Heart right ventricle (tissue), 16 donors: ENCODE measurements at regions not wholly inside any gene's neighbourhood (a gene's known extent, or its start where the extent isn't known, plus 50 kb on each side); places are given as distances from the start of the nearest gene placed in this dataset.

ENCODE experiments used
- ATAC-seq, 8 donors: fragments of 200-7000 bp; cut with Tn5 transposase; one replicate each; pipeline ENCODE4 v1.9.1; 2020; ENCODE audit warnings: mild to moderate bottlenecking in 8 of 8, moderate library complexity in 8 of 8, moderate number of reproducible peaks in 1 of 8
- DNase-seq, 2 donors: peaks; one replicate each; pipeline ENCODE4 v3.0.0-alpha.2; 2020
- H3K27ac ChIP-seq, 10 donors: fragments of 200-600 bp; sonication (generic) in 2 of 10; one replicate each; pipeline versions ENCODE4 v1.5.0 to v1.8.0; 2020 to 2022; ENCODE audit warnings: mild to moderate bottlenecking in 3 of 10
- H3K27me3 ChIP-seq, 7 donors: fragments of 200-600 bp; one replicate each; pipeline ENCODE4 v1.8.0; 2021 to 2022; ENCODE audit warnings: mild to moderate bottlenecking in 2 of 7
- H3K36me3 ChIP-seq, 9 donors: fragments of 200-600 bp; sonication (generic) in 1 of 9; one replicate each; pipeline versions ENCODE4 v1.5.0 to v1.8.0; 2020 to 2022; ENCODE audit warnings: mild to moderate bottlenecking in 2 of 9
- H3K4me1 ChIP-seq, 9 donors: fragments of 200-600 bp; sonication (generic) in 1 of 9; one replicate each; pipeline versions ENCODE4 v1.5.0 to v1.8.0; 2020 to 2022; ENCODE audit warnings: mild to moderate bottlenecking in 4 of 9
- H3K4me3 ChIP-seq, 10 donors: fragments of 200-600 bp; sonication (generic) in 2 of 10; one replicate each; pipeline versions ENCODE4 v1.5.0 to v1.8.0; 2020 to 2022; ENCODE audit warnings: mild to moderate bottlenecking in 7 of 10, moderate library complexity in 2 of 10
- H3K9me3 ChIP-seq, 11 donors: fragments of 200-600 bp in 10 of 11; sonication (generic) in 2 of 11; one replicate each; pipeline versions ENCODE4 v1.5.0 to v1.8.0; 2013 to 2022; ENCODE audit warnings: mild to moderate bottlenecking in 2 of 11, control low read depth in 1 of 11, moderate library complexity in 1 of 11
- CTCF ChIP-seq, 9 donors: fragments of 200-600 bp; sonication (generic) in 2 of 9; IDR thresholded peaks; one replicate each; pipeline versions ENCODE4 v1.5.0 to v1.8.0; 2021 to 2022; ENCODE audit warnings: antibody characterized with exemption in 9 of 9, mild to moderate bottlenecking in 5 of 9, moderate library complexity in 1 of 9
- WGBS, 2 donors: extraction: QIAGEN DNeasy Blood & Tissue Kit; methylation state at CpG; one replicate each; pipeline ENCODE4 v1.1.7; 2013; ENCODE audit warnings: inconsistent platforms in 1 of 2; 5-methylcytosine and 5-hydroxymethylcytosine counted together
- intact Hi-C, 10 donors: fragments of 100-400 bp; cut with DNase I; formaldehyde crosslinking; loops; one replicate each; pipeline versions ENCODE4 v1.11.1 to v1.14.2; 2022
- donor health status: Arrhythmogenic right ventricular cardiomyopathy.
- donor health status: ischemic (EF 13 %, LVEDD 7.1; RV severe dilation, severe dysfunction).
- donor health status: healthy with polysubstance abuse.
- donor health status: DM: no; HTN: yes; CAD: no.
- donor health status: DM: no; HTN: no; CAD: no.
- donor health status: ischemic (EF 25% LVEDD 6.9; RV normal size, moderate dysfunction).
- donor health status: ischemic (EF 25% LVEDD 5.7; RV mildly dilated, moderate dysfunction).
- donor health status: healthy.
- donor health status: DM: yes; HTN: yes; CAD: no.
- donor health status: Ischemic cardiomyopathy.
- donor health status: ischemic (EF 35%, LVEDD 5.7; RV mildly dilated, moderate dysfunction).
- donor health status: nonischemic (EF 11% LVEDD 7.7; RV severe dilation, severe dysfunction).
- donor health status: DM: yes; HTN: yes; CAD: no.
- donor health status: PGD.
- donor health status: ischemic (EF 29% LVEDD 5.4; RV normal size, mild dysfunction).
- donor health status: nonischemic (EF 23%, LVEDD 6.1; RV moderate dilation, normal function).

- Histone ChIP-seq H3K9me3 (peaks cover 0 to 6% (median 0%) of the 10 kb centered on the region in 11 donors), H3K4me3 (no peak overlapping the region), H3K27ac (no peak overlapping the region), H3K27me3 (no peaks in the 10 kb centered on the region), H3K4me1 (peaks cover 0 to 11% (median 0%) of the 10 kb centered on the region in 9 donors), H3K36me3 (no peaks in the 10 kb centered on the region)
- intact Hi-C loops: no loop called here
- TF ChIP-seq CTCF (IDR thresholded peaks at IDR 0.05): no peak
- ATAC-seq: no peak
- no peak for DNase-seq
Measured at GRCh38 chr10:6319119-6319518, 116.4 kb downstream of the PFKFB3 start.

DNA sequence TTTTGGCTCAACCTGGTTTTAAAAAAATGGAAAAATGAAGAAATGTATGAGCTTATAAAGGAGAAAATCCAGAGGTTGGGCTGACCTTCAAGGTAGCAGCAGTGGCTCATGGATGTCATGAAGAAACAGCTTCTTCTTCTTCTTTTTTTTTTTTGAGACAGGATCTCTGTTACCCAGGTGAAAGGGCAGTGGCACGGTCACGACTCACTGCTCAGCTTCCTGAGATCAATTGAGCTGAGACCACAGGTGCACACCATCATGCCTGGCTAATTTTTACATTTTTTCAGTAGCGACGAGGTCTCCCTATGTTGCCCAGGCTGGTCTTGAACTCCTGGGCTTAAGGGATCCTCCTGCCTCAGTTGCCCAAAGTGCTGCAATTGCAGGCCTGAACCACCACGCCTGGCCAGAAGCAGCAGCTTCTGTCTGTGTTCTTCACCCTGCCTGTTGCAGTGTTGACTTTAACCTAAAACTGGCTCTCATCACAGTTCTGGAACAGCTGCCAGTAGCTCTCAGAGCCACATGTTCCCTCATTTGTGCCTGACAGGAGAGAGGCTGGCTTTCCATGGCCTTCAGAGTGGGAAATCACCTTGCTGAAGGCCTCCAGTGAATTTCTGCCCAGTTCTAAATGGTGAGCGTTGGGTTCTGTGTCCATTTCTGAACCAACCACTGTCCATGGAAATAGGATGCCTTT is 117.7 kb downstream of the PFKFB3 start:
- no peaks in the 10 kb centered on the region for H3K27me3 ChIP-seq
- H3K27ac ChIP-seq: peak overlapping the region in 1 of 10 donors; percentile 17
- H3K4me1 ChIP-seq: peaks cover 0 to 11% (median 0%) of the 10 kb centered on the region in 9 donors
- H3K36me3 ChIP-seq: no peaks in the 10 kb centered on the region
- intact Hi-C loops: no loop called here
- no peak overlapping the region for H3K4me3 ChIP-seq
- peaks cover 0 to 6% (median 0%) of the 10 kb centered on the region in 11 donors for H3K9me3 ChIP-seq
- WGBS, 2 donors: 95 to 97% methylated on average over 6 of the region's 6 CpGs
- no peak for ATAC-seq
- DNase-seq: no peak
- no peak for TF ChIP-seq CTCF (IDR thresholded peaks at IDR 0.05)

GRCh38 chr10:6321880-6322279 is 119.1 kb downstream of the PFKFB3 start:
- H3K27ac ChIP-seq: peak overlapping the region in 1 of 10 donors; percentile 17
- ATAC-seq (no peak), DNase-seq (no peak)
- 78 to 79% methylated on average over 9 of the region's 9 CpGs for WGBS, 2 donors
- TF ChIP-seq CTCF (IDR thresholded peaks at IDR 0.05): no peak
- H3K4me3 ChIP-seq: no peak overlapping the region
- intact Hi-C loops: no loop called here
- no peaks in the 10 kb centered on the region for H3K27me3 ChIP-seq
- no peaks in the 10 kb centered on the region for H3K36me3 ChIP-seq
- H3K9me3 ChIP-seq: peaks cover 0 to 6% (median 0%) of the 10 kb centered on the region in 11 donors
- peaks cover 0 to 11% (median 0%) of the 10 kb centered on the region in 9 donors for H3K4me1 ChIP-seq

- Histone ChIP-seq H3K36me3 (no peaks in the 10 kb centered on the region), H3K4me1 (peaks cover 0 to 17% (median 0%) of the 10 kb centered on the region in 9 donors), H3K4me3 (no peak overlapping the region), H3K27me3 (no peaks in the 10 kb centered on the region), H3K27ac (no peak overlapping the region), H3K9me3 (peaks cover 0 to 6% (median 0%) of the 10 kb centered on the region in 11 donors)
- ATAC-seq (no peak), DNase-seq (no peak)
- intact Hi-C loops: no loop called here
- 76 to 96% methylated on average over 3 of the region's 3 CpGs for WGBS, 2 donors
- no peak for TF ChIP-seq CTCF (IDR thresholded peaks at IDR 0.05)
Measured at GRCh38 chr10:6322805-6323204, 120.1 kb downstream of the PFKFB3 start.
